DMS79 (cell line): ENCODE measurements at regions not wholly inside any gene's neighbourhood (a gene's known extent, or its start where the extent isn't known, plus 50 kb on each side); places are given as distances from the start of the nearest gene placed in this dataset.
"Not testable (repeated sequence)": the region's sequence is repeated elsewhere in the genome, so short reads cannot be mapped to it uniquely, and the experiment has no call there.

Experiments used
- DNase-seq: peaks from one replicate; lab custom pipeline; 2025; lab: John Stamatoyannopoulos, UW

DNA sequence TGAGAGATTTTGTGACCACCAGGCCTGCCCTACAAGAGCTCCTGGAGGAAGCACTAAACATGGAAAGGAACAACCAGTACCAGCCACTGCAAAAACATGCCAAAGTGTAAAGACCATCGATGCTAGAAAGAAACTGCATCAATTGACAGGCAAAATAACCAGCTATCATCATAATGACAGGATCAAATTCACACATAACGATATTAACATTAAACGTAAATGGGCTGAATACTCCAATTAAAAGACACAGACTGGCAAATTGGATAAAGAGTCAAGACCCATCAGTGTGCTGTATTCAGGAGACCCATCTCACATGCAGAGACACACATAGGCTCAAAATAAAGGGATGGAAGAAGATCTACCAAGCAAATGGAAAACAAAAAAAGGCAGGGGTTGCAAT is 182.4 kb downstream of the PRELID2 start:
- DNase-seq, result not testable (repeated sequence)

GRCh38 chr5:145647137-145647536 is 188.0 kb downstream of the PRELID2 start:
- not testable (repeated sequence) for DNase-seq

DNA sequence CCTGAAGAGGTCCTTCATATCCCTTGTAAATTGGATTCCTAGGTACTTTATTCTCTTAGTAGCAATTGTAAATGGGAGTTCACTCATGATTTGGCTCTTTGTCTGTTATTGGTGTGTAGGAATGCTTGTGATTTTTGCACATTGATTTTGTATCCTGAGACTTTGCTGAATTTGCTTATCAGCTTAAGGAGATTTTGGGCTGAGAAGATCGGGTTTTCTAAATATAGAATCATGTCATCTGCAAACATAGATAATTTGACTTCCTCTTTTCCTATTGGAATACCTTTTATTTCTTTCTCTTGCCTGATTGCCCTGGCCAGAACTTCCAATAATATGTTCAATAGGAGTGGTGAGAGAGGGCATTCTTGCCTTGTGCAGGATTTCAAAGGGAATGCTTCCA is 191.9 kb downstream of the PRELID2 start:
- not testable (repeated sequence) for DNase-seq

DNA sequence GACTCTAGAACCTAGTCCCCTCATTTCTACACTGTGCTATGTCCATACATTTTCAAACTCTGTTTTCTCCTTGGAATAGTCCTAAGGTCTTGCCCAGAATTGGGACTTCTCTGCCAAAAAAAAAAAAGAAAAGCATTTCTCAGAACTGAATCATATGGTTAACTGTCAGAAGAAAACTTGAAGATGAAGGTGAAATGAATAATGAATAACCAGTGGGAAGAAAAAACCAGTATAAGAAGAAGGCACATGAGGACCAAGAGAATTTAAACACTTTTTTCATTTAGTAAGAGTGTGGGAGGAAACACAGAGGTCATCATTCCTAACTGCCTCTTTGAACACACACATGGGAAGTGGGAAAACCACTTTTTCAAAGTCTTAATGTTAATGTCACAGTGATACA is 197.7 kb downstream of the PRELID2 start:
- no peak for DNase-seq

DNA sequence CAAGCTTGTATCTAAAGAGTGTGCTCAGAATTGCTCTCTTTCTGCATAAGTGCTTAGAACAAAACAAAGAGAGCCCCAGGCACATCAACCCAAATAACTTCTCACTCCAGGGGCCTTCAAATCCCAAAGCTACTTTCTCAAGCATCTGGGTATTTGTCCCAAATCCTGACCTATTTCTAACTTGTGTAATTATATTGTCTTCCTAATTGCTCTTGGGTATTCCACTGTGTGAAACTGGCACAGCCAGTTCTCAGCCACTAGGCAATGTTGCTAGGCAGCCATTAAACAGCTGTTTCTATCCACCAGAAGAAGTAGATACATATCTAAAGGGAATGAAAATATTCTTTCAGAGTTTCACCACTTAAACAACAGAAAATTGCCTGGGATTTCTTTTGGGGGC is 198.8 kb downstream of the PRELID2 start:
- DNase-seq, result no peak

GRCh38 chr5:145633474-145633873 is 201.7 kb downstream of the PRELID2 start:
- no peak for DNase-seq

- no peak for DNase-seq
These were observed 202.4 kb downstream of the PRELID2 start for GRCh38 chr5:145632701-145633100.

DNA sequence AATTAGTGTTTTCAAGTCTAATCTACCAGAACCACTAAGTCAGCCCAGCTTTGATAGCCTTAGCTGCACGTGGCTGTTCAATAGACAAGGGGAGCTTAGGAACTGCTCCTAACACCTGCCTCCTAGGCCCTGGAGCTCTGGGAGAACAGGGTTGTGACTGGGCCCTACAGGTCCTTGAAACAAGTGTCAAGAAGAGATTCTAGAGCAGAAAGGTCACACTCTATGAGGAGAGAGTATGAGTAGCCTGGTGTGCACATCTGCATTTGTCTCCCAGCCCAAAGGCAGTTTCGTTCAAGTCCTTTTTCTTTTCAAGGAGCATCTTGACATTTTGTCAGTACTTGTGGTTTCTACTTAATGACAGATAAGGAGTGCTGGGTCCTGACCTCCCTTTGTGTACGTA is 206.1 kb downstream of the PRELID2 start:
- no peak for DNase-seq

DNA sequence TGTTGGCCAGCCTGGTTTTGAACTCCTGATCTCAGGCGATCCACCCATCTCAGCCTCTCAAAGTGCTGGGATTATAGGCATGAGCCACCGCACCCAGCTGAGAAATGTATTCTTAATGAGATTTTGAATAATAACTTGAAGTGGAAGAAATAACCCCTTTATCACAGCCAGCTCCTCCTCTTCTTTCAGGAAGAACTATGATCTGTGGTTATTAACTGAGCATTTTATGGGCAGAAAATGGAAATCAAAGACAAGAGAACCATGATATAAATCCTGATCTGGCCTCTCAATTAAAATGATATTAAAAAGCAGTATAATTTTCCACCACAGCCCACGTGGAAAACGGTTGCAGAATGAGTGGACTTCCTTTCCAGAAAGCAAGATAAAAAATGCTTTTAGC is 206.6 kb downstream of the PRELID2 start:
- DNase-seq, result no peak

- no peak for DNase-seq
These were observed 215.3 kb downstream of the PRELID2 start for GRCh38 chr5:145619806-145620310.

DNA sequence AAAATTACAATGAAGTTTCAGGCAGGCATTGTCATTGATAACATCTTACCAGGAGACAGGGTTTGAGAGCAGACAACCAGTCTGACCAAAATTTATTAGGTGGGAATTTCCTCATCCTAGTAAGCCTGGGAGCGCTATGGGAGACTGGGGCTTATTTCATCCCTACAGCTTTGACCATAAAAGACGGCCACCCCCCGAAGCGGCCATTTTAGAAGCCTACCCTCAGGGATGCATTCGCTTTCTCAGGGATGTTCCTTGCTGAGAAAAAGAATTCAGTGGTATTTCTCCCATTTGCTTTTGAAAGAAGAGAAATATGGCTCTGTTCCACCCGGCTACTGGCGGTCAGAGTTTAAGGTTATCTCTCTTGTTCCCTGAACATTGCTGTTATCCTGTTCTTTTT is 218.4 kb downstream of the PRELID2 start:
- not testable (repeated sequence) for DNase-seq

- DNase-seq, result no peak
These were observed 236.2 kb downstream of the PRELID2 start for GRCh38 chr5:145598983-145599382.

- DNase-seq, result no peak
These were observed 237.0 kb downstream of the PRELID2 start for GRCh38 chr5:145598184-145598583.

GRCh38 chr5:145591578-145591977 is 243.6 kb downstream of the PRELID2 start:
- DNase-seq, result no peak

- no peak for DNase-seq
These were observed 246.1 kb downstream of the PRELID2 start for GRCh38 chr5:145589063-145589462.

GRCh38 chr5:145588558-145588957 is 246.6 kb downstream of the PRELID2 start:
- no peak for DNase-seq

DNA sequence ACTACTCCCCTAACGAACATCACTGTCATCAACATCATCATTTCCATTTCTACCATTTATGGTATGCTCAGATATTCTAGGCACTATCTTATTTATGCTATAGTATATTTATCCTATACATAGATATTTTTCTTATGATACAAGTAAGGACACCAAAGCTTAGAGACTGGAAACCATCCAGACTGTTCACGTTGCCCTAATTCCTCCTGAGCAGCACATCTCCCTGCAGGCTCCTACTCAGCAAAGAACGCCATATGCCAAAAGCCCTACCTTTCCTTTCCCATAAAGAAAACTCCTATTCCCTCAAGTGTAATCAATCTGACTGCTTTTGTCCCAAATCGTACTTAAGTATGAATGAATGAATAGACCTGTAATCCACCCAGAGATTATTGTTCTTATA is 247.0 kb downstream of the PRELID2 start:
- DNase-seq, result no peak

DNA sequence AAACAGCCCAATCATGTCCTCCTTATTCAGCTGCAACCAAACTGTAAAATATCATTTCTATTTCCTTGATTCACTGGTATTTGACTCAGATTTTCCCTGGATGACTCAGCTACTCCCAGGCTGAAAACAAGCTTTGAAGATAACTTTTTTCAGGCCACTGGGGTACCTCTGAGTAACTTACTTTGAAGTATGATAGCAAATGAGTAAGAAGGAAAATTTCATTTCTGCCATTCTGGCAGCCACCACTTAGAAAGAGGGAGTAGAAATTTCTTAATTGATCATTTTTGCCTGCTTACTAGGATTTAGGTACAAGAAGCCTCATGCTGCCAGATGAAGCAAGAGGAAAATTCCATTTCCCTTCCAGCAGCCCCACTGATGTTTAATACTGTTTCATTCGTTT is 247.4 kb downstream of the PRELID2 start:
- no peak for DNase-seq

DNA sequence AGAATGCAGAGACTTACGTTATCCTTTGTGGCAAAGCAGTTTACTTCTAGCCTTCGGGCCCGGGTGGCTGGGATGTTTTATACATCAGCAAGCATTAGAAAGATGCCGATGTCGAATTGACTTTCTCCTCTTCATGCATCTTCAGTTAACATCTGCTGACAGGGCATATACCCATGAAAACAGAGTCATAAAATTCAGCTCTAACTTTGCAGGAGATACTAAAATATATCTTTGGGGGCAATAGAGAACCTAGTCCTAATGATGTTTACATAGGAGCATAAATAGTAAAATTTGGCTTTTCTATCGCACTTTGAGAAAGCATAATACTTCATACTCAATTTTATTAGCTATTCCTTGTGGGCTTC is 247.9 kb downstream of the PRELID2 start:
- DNase-seq, result no peak

DNA sequence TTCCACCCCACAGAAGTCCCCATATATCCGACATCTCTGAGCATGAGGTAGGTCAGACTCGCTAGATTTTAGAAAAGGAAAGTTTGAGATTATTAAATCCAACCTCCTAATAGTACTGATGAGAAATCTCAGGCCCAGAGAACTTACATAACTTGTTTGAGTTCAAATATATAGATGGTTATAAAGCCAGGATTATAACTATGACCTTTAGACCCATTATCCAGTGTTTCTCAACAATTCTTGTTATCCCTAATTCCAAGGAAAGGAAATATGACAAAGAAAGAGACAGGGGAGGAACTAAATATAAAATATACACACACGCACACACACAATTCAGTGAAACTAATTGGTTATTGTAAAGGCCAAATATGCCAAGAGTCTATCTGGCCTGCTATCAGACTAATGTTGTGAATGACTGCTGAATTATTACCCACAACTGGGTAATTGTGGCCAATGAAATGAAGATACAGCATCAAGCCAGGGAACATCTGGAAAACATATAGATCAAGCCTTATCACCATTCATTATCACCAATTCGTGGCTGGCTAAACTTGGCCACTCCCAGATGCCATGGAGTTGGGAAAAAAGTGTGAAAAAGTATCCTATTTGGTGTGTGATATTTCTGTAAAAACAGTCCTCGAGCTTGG is 248.4 kb downstream of the PRELID2 start:
- no peak for DNase-seq

DNA sequence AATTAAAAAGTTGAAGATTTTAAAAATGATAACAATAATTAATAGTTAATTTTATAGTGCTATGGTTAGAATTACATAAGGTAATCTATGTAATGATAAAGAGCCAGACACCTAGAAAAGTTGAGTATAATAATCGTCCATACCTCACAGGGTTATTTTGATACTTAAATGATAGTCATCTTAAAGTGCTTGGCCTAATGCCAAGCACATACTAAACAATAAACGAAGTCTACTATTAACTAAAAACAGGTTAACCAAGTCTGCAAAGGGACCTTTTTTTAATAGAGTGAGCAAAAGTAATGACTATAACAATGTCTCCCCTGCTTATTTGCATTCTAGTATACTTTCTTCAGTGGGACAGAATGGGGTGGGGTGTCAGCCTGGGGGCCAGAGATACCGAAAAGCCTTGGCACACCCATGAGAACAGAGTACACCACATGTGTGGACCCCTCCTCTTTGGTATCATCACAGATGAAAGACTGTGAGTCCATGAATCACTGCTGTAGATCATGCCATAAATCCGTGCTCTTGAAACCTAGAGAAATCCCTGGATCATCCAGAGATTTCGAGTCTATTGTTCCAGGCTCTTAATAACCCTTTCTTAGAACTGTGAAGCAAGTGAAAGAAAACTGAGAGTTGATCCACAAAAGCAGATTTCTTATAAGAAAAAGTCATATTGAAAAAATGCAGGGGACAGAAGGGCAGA is 249.5 kb downstream of the PRELID2 start:
- DNase-seq, result no peak

- no peak for DNase-seq
These were observed 255.8 kb downstream of the PRELID2 start for GRCh38 chr5:145579301-145579700.

DNA sequence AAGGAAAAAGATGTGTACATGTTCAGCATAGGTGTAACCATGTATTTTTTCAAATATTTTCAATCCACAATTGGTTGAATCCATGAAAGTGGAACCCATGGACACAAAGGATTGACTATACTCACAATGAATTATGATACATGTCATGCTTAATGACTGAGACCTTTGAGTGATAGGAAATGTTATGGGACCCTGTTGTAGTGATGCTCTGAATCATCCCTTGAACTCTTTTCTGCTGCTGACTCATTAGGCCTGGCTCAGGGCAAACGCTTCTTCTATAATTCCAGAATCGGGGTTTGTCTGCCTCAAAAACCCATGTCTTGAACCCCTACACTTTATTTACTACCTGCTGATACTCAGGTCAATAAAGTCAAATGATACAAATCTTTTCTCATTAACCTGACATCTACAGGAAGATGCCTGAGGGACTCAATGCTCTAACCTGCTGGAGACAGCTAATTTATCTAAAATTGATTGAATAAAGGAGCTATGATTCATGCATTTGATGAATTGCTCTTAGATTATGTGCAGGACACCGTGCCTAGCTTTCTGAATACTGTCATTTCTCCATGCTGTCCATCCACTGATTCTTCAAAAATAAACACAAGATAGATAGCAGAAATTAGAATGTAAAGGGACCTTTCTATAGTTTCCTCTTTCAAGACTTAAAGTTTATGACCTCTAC is 260.1 kb downstream of the PRELID2 start:
- DNase-seq, result no peak
